ENCODE measurements at regions not wholly inside any gene's neighbourhood (a gene's known extent, or its start where the extent isn't known, plus 50 kb on each side); places are given as distances from the start of the nearest gene placed in this dataset.
A peak's percentile ranks its signal among the peaks of the same experiment; 100 is the strongest.

DNA sequence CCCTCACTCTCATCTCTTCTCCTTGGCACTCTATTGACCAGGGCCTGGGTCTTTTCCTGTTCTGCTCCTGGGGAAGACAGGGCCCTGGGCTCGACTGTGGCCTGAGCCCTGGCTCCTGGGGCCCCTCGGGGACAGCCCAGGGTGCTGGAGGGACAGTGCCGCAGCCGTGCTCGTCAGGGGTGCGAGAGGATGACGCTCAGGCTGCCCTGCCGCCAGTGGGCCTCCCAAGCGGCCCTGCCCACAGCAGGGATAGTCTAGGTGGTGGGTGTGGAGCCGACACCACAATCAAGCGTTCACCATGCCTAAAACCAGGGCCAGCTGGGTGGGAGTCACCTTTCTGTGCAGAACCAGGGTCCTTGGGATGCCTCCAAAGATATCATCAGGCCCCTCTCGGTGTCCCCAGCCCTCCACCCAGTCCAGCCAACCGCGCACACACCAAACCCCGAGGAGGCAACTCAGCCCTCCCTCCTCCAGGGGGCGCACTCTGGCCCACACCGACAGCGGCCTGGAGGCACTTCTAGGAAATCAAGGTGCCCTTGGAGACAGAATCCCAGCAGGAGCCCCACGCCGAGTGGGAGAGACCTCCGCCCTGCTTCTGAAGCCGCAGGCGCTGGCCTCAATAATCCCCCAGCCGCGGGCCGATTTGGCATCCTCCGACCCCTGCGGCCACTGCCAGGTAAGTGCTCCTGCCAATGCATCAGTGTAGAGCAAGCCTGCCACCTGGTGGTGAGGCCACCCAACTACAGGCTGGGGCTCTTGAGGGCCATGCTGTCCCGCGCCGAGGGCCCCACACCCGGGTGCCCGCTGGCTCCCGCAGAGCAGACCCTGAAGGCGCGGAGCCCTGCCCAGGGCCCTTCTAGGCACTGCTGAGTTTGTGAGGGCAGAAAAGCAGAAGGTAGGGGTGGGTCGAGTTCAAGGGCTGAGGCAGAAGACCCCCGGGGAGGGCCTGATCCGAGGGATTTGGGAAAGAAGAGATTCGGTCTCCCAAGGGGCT, 496.4 kb downstream of the BUD13 start:
- peak; percentile 94 for DNase-seq

DNA sequence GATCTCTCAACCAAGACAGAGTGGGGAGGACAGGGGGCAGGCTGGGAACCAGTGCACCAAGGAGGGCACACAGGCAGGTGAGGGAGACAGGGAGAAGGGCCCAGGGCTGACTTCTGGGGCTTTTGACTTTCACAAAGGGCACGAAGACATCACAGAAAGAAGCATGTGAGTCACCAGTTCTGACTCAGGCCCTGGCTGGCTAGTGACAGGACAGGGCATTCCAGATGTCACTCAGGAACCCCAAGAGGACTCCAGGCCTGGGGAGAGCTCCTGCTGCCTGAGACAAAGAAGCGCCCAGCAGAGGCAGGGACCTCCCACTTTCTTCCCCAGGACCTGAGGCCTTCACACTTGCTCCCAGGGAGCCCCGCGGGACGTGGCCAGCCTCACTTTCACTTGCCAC, 497.2 kb downstream of the BUD13 start:
- peak; percentile 80 for DNase-seq

DNA sequence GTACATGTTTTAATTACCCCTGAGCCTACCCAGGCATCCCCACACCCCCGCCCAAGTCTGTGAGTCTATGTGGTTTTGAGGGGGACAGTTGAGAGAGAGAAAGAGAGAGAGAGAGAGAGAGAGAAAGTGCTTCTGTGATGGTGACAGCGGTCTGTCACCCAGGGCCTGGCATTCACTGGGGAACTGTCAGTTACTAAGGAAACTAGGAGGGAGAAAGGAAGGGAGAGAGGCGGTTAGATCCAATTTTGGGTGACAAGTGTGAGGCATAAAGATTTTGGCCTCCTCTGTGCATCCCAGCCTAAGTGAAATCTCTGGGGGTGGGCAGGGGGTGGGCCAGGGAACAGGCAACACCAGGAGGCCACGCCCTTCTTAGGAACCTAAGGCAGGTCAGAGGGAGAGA, 498.3 kb downstream of the BUD13 start:
- no peak for DNase-seq

DNA sequence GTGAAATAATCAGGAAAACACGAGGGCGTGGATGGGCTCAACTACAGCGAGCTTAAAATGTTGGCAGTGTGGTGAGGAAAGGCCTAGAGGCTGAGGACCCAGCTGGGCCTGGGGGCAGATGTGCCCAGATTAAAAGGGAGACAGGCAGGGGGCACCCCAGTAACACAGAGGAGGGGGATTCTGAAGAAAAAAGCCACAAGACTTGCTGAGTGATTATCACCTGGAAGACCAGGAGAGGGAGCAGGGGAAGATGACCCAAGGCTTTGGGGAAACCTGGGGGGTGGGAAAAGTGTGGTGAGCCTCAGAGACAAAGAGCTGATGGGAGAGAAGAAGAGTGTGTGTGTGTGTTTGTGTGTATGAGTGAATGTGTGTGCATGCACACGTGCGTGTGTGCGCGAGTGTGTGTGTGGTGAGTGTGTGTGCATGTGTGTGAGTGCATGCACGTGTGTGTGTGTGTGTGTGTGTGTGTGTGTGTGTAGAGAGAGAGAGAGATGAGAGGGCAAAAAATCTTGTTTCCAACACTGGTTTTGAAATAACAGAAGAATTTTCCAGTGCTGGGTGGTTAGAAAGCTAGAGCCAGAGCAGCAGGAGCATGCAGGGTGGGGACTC, 500.5 kb downstream of the BUD13 start:
- no peak for DNase-seq

DNA sequence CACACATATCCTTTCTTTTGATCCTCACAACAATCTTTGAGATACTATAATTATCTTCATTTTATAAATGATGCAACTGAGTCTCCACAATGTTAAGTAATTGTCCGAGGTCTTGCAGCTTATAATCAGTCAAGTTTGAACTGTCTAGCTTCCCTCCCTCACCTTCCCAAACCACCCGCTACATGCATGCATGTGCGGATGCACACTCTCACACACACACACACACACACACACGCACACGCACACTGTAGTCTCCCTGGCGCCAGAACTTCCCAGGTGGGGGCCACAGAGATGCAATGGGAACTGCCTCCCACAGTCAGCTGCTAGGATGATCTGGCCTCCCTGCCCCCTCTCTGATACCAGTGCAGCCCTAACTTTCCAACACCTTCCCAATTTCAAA, 501.3 kb downstream of the BUD13 start:
- no peak for DNase-seq

DNA sequence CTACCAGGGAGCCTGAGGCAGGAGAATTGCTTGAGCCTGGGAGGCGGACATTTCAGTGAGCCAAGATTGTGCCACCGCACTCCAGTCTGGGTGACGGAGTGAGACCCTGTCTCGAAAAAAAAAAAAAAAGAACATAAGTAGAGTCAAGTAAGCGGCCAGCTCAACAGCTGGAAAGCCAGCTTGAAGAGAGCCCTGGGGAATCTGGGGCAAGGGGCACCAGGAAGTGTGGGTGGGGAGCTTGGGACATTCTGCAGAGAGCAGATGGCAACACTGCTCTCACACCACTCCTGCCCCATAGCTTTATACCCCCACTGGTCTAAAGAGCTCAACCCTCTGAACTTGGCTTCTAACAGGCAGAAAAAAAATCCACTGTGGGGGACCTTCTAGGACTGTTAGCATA, 505.6 kb downstream of the BUD13 start:
- no peak for DNase-seq

DNA sequence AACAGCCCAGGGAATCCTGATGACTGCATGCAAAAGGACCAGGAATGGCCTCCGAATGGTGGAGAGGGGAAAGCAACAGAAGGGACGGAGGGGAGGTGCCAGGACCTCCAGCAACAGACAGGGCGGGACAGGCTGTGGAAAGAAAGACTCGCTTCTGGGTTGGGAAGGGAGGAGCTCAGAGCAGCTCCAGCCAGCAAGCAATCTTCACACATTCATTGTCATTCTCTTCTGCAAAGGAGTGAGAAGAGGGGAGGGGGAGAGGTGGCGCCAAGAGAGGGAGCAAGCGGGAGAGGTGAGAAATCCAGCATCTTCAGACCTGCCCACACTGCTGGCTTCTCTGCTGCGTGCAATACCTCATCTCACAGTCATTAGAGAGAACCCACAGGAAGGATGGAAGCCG, 509.0 kb downstream of the BUD13 start:
- DNase-seq, result no peak

DNA sequence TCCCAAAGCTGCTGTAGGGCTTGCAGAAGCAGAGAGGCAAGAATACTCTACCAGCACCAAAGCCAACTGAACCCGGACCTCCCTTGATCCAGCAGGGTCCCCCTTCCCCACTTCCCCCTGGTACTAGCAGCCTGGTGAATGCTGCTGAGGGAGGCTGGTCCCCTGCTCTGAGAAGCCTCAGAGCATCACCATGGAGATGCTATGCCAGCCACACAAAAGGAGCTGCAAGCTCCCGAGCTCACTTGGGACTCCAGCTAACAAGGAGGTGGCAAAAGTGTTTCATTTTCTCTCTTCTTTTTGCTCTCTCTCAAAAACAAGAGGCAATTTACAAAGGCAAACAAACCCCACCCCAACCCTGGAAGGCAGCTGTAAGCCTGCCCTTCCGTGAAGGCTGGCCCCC, 509.8 kb downstream of the BUD13 start:
- DNase-seq, result no peak

DNA sequence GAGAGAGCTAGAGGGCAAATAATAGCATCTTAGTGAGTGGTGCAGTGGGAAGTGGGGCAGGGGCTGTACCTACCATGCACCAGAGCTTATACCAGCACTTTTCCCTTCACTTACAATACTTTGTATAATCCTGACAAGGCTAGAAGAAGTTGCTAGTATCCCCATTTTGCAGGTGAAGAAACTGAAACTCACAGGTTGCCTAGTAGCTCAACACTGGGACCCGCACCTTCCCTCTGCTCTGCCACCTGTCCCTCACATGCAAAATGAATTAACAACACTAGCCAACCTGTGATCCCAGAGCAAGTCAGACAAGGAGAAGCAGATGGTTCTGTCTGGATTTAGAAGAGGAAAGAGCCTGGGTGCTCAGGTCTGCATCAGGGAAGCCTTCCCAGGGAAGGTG, 510.4 kb downstream of the BUD13 start:
- no peak for DNase-seq

DNA sequence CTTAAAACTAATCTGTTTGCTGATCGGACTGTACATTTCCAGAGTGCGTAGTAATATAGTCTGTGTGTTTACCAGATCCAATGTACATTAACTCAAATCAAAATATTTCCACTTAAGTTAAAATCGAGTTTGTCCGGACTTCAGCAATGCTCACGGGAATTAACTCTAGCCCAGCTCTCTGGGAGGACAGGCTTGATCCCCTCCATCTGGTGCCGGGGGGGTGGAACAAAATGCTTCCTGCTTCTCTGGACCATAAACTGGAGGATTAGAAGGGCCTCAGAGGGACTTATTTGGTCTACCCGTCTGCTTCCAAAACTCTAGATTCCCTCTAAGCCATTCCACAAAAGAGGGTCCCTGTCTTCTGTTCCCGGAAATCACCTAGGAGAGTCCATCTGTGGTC, 511.2 kb downstream of the BUD13 start:
- DNase-seq, result no peak

DNA sequence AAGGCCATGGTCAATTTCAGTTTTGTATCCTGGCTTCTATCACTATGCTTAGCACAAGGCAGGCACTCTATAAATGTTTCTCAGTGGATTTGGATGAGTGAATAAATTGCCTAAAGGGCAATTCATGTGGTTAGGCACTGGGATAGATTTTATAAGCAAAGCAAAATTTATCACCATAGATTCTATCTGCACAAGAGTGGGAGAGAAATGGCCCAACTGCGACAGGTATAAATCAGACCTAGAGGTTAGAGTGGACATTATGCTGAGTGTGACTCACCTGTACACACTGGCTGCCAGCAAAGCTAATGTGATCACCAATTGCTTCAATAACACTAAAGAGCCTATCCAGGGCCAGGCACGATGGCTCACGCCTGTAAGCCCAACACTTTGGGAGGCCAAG, 514.0 kb downstream of the BUD13 start:
- no peak for DNase-seq

DNA sequence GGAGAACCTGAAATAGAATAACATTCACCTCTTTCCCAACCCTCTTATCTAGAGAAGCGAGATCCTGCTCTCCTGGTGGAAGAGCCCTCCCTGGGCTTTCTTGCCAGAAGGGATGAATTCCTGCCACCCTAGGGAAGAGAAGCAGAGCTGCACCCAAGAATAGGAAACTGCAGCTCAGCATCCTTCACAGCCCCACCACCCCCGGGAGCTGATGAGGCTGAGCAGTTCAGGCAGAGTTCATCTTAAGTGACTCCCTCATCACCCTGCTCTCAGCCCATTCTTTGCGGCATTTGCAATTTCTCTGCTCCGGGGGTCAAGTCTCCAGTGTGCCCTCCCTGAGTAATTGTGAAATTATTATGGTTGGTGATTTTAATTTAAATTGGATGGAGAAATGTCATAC, 514.9 kb downstream of the BUD13 start:
- DNase-seq, result no peak

DNA sequence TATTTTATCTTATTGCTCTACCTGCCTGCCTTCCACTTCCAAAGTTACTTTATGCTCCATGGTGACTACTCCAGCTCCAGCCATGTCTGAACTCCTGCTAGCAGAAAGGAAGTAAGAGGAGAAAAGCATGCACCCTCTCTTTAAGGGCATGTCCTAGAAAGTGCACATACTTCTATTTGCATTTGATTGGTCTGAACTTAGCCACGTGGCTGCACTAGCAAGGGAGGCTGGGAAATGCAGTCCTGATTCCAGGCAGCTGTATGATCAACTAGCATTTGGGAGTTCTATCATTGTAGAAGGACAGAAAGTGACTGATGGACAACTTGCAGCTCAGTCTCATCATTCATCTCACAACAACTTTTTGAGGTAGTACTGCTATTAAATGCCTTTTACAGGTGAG, 515.7 kb downstream of the BUD13 start:
- no peak for DNase-seq

DNA sequence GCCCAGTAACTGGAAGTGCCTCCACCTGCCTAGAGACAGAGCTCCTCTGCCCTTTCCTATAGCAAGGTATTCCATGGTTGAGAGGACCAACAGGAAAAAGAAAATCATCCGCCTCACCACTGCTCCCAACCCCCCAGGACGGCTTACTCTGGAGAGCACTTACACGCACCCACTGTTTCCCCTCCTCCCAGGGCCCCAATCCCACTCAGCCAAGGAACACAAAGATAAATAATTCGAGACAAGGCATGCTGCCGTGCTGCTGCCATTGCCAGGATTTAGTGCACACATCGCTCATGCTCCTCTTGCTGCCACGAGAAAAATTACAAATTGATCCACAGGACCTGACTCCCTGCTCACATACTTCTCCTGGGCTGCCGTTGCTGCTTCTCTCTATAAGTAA, 516.6 kb downstream of the BUD13 start:
- no peak for DNase-seq

DNA sequence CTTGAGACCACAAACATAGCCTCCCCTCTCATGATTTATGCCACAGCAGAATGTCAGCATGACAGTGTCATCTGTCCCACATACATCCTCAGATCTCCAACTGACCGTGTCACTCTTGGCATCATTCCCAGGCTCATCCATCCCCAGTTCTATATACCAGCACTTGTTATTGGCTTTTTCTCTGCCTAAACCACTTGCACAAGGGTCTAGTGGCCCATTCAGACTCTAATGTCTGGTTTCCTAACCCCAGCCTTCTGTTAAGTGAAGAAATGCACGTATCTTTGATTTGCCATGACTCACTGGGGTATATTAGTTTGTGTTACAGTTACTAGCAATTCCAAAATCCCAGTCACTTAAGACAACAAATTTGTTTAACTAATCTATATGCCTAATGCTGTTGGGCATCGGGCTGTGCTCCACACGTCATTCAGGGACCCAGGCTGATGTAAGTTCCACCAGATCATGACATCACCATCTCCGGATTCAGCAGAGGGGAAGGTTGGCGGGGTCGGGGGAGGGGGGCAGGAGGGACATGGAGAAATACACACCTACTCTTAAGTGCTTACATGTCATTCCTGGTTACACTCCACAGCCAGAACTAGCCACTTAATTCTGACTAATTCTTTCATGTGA, 517.4 kb downstream of the BUD13 start:
- DNase-seq, result no peak

DNA sequence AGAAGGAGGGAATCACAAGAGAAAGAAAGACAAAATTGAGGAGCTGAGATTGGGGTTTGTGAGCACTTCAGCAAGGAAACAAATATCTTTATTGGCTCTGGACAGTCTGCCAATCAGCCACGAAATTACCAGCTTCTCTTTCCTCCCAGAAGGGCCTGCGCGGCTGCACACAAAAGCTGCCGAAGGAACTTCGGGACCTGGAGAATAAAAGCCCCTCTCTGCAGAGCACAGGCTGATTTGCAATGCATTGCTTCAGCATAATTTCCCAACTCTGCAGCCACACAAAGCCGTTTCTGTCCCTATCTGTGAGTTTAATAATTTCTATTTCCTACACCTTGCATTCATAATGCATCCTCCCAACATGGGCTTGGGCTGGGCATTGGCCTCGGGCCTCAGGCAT, 522.6 kb downstream of the BUD13 start:
- no peak for DNase-seq

DNA sequence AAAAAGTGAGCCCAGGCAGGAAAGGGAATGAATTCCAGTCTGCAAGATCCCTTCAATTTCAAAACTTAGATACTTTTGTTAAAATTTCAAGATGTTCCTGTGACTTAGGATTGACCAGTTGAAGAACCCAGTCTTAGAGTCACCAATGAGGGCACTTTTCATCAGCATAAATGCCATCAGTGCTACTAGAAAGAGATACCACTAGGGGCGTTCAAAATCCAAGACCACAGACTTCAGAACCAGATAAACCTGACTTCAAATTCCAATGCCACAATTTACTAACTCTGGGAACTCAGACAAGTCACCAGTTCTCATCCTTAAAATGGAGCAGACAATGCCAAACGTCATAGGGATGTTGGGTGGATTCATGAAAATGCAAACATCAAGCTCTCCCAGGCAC, 523.2 kb downstream of the BUD13 start:
- no peak for DNase-seq

DNA sequence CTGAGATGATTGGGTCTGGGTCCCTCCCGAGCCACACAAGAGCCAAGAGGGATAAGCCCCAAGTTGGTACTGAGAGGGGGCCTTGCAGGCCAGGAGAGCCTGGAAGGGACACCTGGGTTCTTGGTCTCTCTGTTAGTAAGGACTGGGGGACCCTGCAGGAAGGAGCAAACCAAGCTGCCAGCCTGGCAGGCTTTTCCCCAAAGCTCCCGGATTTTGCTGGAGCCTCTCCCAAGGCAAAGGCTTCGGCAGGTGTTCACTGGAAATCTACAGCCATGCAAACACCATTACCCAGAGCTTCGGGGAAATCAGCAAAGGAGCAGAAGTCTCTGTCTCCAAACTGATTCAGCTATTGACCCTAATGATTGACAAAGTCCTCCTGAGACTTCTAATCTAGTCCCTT, 527.9 kb downstream of the BUD13 start:
- no peak for DNase-seq

DNA sequence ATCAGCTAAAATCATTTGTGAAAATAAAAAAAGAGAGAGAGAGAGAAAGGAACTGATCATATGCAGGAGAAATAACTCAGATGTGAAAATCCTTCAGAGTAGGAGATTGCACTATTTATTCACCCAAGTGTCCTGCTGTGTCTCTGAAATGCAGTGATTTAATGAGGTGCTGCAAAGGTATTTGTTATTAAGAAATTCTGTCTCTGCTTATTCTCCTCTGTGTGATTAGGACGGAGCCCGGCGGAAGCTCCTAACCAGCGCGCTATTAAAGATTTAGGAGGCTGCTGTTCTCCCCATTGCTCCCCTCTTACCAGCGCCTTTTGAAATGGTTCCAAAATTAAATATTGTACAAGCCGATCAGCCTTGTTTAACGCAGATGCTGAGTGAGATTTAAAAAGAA, 528.3 kb downstream of the BUD13 start:
- DNase-seq, result no peak

DNA sequence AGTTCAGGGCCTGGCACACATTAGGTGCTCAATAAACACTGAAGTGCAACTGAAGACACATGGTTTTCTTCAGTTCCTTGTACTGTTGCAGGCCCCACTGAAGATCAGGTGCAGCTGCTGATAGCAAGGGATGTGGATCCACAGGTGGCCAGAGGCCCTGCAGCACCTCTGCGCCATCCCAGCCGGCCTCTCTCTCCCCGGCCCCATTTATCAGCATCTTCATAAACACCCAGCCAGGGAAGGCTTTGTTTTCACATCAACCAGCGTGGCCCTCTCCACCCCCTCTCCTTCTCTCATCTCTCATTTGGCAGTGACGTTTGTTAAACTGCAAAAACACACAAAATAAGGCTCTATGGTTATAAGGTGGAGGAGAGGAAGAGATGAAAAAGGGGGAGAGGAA, 528.8 kb downstream of the BUD13 start:
- no peak for DNase-seq

DNA sequence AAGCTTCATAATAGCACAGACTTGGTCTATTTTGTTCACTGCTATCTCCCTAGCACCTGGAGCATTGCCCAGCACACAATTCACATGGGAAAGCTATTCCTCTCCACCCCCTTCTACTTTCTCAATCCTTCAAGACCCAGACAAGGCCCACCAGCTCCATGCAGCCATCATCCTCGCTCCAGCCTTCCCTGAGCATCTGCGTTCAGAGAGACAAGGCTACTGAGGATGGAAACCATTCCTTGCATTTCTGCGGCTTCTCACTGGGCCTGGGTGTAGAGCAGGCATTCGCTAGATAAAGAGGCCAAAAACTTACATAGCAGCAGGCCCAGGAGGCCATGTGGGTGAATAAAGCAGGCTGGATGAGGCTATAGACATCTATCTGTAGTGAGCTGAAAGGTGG, 530.8 kb downstream of the BUD13 start:
- no peak for DNase-seq

DNA sequence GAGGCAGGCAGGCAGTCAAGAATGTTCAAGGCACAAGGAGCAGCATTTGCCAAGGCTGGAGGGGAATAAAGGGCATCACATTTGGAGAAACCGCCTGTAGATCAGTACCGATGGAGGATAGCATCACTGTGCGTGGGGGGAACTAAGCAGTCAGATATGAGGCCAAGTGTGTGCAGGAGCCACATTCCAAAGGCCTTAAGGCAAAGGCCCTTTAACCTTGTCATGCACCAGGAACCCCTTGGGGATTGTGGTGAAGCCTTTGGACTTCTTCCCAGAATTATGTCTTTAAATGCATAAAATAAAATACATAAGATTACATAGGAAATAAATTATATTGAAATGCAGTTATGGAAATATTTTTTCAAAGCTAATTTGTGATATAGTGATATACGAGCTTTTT, 532.1 kb downstream of the BUD13 start:
- no peak for DNase-seq

DNA sequence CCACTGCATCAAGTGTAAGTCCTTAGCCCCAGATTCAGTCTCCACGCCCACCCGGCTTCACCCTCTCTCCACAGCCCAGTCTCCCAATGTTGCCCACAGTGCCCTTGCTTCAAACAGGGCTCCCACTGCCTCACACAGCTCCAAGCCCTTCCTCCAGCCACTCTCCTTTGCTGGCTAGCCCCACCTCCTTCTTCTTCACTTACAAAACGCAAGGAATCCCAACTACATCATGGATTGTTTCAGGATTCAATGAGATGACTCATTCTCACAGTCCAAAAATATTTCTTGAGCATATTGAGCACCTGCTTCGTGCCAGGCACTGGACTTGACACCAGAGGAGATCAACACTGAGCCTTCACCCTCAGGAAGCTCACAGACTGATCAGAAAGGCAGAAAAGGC, 533.5 kb downstream of the BUD13 start:
- DNase-seq, result no peak

DNA sequence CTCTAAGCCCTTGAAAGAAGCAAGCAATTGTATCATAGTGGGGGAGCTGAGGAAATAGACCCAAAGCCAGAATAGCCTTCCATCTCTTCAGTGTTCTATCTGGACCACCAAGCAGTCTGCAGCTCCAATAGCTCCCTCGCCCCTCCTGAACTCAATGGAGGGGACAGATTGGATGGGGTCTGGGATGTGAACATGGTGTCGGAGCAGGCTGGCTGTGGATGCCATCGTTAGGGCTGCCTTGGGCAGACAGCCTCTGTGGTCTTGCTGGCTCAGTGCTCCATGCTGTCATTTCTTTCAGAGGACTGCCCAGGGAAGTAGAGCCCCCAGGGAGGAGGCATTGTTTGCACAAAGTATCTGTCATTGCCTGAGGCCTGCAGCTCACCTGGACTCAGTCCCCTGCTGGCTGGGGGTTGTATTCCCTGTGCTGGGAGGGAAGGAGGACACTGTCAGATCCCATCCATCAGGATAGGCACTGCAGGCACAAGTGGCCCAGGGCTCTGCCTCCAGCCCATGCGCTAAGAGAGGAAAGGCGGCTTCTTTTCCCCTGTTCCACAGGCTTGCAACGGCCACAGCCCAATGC, 537.7 kb downstream of the BUD13 start:
- DNase-seq, result peak; percentile 67
